NCI-H2029 (cell line): ENCODE measurements at regions not wholly inside any gene's neighbourhood (a gene's known extent, or its start where the extent isn't known, plus 50 kb on each side); places are given as distances from the start of the nearest gene placed in this dataset.
"Not testable (repeated sequence)": the region's sequence is repeated elsewhere in the genome, so short reads cannot be mapped to it uniquely, and the experiment has no call there.

ENCODE experiments used
- DNase-seq: peaks from one replicate; lab custom pipeline; 2025; lab: John Stamatoyannopoulos, UW

DNA sequence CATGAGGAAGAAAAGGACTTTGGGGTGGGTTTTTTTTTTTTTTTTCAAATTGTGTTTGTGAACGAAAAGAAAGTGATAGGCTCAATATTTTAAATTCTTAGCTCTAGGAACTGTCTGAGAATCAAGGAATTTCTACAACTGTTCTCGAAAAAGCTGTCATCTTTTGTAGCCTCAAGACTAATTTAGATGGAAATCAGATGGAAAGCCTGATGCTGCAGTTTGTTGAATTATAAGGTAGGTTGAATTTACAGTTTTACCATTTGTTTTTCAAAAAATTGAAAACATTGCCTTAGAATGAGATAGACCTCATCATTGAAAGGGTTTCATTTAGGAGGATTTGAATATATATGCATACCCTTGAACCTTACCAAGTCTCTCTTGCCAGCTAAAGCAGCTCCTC is 109.3 kb upstream of the TRHDE start:
- no peak for DNase-seq

DNA sequence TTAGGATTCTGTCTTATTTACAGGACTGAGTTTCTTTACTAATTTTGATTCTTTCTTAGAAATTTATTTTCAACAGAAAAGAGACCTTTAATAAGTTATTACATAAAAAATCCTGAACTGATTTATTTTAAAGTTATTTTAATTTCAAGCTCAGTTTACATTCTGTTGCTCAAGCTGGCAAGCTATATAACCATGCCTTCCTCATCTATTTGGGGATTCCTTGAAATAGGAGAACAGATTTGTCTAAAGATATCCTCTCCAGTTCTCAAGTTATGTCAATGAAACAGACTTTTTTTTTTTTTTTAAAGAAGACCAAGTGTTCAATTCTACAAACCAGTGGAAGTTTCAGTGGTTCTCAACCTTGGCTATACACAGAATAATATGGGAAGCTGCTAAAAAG is 103.3 kb upstream of the TRHDE start:
- DNase-seq, result no peak

DNA sequence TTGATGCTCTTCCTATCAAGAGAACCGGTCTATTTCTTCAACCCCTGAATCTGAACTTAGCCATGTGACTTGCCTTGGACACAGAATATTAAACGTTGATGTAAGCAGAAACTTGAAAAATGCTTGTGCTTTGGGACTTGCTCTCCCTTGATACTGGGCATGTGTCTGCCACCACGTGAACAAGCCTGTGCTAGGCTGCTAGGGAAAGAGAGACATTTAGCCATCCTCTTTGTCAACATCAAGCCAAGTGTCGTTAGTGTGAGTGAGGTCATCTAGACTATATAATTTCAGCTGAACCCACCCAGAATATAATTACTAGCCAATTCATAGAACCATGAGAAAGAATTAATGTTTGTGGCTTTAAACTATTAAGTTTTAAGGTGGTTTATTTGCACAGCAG is 98.2 kb upstream of the TRHDE start:
- no peak for DNase-seq

DNA sequence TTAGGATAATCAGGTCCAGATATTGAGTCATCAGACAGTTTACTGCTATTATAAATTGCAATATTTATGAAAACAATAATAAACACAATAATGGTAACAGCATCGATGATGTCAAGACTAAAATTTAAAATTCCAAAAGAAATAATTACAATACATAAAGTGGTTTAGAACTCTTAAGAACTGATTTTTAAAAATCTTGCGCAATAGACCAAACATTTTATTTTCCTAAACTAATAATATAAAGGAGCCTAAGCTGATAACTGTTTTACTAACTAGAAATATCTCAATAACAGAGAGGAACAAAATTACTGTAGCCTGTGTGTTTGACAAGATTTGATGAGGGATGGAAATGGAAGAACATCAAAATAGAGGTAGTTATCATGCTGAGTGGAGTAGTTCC is 93.9 kb upstream of the TRHDE start:
- DNase-seq, result no peak

DNA sequence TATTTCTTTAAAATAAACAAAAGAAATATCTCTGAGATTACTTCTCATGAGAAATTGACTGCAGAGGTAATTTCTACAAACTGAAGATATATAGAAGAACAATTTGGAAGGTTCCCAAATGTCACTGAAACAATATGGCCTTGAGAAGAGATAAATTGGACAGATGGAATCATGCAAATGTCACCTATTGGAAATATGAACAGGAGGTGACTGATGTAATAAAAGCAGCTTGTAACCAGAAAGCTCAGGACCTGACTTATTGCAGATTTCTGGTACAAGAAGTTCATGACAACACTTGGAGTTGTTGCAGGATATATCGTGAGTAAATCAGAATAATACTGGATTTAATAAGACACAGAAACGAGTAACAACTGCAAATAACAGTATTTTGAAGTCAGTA is 93.3 kb upstream of the TRHDE start:
- DNase-seq, result no peak

DNA sequence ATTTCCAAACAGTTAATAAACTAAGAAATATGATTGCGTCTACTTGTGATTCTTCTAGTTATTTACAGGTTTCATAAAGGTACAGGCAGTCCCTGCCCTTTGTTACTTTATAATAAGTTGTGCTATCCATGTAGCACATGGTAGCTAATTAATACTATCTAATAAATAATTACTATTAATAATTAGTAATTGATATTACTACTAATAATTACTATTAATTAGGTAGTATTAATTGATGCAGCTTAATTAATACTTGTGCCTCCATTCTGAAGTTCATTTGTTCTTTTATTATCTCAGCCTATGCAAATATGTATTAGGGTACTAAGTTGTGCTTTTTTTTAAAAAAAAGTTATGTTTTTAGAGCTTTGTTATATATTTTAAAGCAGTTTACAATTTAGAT is 92.3 kb upstream of the TRHDE start:
- no peak for DNase-seq

DNA sequence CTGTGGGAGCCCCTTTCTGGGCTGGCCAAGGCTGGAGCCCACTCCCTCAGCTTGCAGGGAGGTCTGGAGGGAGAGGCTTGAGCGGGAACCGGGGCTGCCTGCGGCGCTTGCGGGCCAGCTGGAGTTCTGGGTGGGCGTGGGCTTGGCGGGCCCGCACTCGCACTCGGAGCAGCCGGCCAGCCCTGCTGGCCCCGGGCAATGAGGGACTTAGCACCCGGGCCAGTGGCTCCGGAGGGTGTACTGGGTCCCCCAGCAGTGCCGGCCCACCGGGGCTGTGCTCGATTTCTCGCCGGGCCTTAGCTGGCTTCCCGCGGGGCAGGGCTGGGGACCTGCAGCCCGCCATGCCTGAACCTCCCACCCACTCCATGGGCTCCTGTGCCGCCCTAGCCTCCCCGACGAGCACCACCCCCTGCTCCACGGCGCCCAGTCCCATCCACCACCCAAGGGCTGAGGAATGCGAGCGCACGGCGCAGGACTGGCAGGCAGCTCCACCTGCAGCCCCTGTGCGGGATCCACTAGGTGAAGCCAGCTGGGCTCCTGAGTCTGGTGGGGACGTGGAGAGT is 87.1 kb upstream of the TRHDE start:
- not testable (repeated sequence) for DNase-seq

DNA sequence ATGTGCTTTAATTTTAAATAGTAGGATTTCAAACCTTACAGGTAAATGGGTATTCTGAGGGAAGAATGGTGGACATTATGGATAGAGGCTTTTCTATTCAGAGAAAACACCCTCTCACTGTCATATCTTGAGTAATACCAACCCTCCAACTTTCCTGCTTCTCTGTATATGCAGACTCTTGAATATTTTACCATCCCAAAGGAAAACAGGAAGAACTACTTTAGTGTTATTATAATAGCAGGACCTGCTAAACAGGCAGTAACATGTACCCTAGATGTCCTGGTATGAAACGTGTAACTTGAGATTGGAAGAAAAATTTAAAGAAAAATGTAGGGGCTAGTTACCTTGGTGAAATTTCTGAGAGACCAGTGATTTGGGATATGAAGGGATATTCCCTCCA is 82.9 kb upstream of the TRHDE start:
- DNase-seq, result no peak

DNA sequence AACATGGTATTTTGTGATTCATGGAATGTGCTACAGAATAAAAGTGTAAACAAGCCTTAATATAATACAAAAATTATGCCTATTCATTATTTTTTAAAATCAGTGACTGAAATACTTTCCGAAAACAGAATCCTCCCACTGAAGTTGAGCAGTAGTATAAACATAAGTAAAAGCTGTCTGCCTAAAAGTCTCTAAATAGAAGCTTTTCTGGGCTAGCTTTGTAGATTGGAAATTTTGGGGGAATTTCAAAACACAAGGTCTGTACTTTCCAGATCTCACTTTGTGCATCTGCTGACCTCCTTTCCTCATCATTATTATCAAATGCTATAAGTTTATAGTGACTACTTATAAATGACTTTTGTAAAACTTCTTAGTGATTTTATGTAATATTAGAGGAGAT is 80.4 kb upstream of the TRHDE start:
- DNase-seq, result no peak

DNA sequence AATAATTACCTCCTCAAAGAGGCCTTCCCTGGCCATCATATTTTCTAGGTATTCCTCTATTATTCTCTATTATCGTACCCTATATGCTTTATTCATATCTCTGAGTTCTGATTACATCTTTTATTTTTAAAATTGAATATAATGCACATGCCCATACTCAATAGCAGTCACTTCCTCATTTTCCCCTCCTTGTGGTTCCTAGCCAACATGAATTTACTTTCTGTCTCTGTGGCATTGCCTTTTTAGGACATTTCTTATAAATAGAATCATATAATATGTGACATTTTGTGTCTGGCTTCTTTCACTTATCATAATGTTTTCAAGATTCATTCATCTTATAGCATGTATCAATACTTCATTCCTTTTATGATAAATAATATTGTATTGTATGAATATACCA is 74.4 kb upstream of the TRHDE start:
- no peak for DNase-seq

DNA sequence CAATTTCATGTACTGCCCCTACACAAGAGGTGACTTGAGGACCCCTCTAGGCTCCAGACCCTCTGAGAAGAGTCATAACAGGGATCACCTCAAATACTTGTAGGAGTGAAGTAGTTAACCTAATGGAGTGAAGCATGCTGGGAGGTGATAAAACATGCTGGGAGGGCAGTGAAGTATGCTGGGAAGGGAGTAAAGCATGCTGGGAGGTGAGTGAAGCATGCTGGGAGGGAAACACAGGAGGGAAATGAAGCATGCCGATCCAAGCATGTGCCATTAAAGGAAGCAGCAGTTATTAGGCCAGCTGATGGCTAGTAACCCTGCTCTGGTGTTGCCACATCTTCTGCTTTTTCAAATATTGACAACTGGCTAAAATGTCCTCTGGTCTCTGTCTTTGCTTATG is 70.7 kb upstream of the TRHDE start:
- no peak for DNase-seq

DNA sequence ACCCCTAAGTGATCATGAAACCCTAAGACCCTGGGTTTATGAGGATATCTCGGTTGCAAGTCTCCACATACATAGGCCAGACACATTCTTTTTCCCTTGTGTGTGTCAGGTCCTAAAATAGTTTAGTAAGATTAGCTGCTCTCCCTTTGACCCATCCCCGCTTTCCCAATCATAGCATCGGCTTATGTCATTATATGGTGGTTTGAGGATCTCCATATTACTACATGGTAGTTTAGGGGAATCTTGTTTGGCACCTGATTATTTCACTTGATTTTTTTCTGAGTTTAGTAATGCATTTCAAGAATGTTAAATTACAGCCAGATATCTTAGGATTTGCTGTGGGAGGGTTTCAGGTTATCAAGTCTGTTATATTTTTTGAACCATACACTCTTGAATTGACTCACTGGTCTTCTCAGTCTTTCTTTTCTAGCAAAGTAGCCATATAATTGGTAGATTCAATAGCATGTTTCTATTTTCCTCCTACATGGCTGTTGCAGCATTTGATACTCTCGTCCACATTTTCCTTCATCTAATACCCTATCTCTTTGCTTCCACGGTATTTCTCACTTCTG is 68.3 kb upstream of the TRHDE start:
- DNase-seq, result no peak

DNA sequence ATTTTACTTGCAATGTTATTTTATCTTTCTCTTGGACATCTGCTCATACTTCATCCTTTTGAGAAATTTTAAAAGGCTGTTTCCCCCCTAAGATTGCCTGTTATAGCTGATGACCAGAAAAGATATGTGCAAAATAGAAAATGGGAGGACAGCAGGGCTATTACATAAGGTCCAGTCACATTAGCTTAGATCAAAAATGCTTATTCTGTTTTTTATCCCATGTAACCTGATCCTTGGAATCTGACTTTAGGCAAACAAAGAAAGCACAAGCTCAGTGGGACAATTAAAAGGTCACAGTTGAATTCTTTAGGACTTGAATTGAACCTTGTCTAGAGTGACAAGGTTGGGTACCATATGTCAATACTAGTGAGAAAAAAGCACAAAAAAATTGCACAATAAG is 65.1 kb upstream of the TRHDE start:
- peak; percentile 3 for DNase-seq

DNA sequence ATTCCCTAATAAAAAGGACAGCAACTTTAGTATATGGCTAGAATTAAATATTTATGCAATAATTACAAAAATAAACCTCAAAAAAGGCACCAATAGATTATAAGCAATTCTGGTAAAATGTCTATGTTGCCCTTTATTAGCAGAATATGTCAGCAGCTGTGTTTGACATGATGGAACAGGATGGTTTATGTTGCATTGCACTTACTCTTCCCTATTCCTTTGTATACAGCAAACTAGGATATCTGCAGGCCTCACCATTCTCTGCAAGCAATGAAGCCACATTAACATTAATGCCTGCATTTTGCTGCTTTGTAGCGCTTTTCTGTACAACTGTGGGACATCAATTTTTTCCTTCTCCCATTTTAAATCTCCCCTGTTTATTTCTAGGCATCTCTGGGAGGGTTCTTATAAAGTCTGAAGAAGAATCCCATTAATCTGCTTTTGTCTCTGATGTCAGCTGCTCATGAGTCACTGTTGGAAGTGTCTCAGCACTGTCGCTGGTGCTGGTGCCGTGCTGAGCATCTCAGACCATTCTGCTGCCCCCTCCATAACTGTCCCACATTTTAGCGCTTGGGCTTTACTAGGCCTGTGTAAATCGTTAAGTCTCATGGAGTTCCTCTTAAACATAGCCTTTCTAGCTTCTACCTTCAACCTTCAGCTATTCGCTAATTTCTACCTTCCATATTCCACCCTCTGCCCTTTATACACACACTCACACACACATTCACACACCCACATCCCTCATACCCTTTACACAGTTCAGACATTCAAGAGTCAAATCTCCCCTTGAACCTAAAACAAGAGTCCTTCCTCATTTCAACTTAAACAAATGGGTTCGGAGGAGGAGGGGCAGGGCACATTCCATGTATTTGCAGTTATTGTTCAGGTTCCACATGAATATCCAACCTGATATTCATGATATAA is 64.4 kb upstream of the TRHDE start:
- DNase-seq, result no peak

DNA sequence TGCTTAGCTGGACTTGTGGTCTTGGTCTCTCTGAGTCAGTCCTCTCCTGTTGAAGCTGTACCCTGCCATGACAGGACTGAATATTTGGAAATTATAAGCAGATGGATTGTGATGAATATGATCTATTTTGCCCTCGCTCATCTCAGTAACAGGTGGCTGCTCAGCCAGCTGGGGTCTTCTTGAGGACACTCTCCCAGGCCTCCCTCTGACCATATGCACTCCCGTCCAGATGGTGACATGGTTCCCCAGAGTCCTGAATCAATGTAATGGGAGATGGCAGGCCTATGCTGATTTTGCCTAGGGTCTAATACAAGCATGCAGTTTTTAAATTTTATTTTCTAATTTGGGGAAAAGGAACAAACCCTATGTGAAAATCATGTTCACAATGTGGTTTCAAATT is 63.1 kb upstream of the TRHDE start:
- DNase-seq, result no peak

DNA sequence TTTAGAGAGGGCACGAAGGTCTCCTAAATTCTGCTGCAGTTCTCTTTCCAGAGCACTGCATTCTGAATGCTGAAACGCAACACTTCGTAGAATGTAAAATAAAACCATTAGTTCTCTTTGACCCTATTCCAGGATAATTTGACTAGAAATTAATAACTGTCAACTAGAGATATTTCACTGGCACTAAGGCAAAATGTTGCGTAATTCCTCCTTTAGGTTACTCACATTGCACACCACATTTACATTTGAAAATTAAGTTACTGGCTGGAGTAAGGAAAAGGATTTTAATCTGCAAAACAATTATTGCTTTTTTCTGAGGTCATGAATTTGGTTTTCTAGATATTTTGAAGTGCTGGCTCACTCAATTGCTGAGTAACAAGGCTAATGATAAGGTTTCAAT is 58.0 kb upstream of the TRHDE start:
- DNase-seq, result no peak

DNA sequence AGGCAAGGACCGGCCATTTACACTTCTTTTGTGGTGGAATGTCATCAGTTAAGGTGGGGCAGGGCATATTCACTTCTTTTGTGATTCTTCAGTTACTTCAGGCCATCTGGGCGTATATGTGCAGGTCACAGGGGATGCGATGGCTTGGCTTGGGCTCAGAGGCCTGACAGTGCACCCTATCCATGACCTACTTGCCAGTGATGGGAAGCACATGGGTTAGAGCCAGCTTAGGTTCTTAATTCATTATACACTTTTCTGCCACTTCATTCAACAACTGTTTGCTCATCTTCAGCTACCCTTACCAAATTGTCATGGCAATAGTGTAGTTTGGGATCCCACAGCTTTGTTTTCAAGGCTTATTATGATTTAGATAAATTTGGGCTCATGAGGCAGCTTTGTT is 56.9 kb upstream of the TRHDE start:
- not testable (repeated sequence) for DNase-seq

DNA sequence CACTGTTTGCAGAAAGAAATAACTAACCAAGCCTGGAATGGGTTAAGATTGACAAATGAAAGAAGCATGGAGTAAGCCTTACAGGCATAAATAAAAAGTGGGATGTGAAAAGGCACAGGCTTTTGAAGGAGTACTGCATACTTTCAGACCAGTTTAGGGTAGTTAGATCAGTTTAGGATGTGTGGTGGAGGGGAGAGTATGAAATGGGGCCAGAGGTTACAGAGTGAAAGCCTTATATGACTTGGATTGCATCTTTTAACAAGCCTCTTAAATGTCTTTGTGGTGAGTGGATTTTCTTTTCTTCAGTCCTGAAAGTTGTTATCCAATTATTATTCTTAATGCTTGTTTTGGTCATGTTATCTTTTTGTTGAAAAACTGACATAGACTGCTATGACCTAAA is 52.2 kb upstream of the TRHDE start:
- DNase-seq, result no peak
